DND-41 (cell line): ENCODE measurements at regions not wholly inside any gene's neighbourhood (a gene's known extent, or its start where the extent isn't known, plus 50 kb on each side); places are given as distances from the start of the nearest gene placed in this dataset.

Experiments
- ATAC-seq: fragments of 200-7000 bp; cut with Tn5 transposase; 3 replicates; pipeline ENCODE4 v1.9.1; 2021; ENCODE audit warnings: low read depth; ENCODE audit not compliant: insufficient read depth
- DNase-seq: peaks from one replicate; pipeline ENCODE4 v3.0.0-alpha.2; 2020
- H2AFZ ChIP-seq: 2 replicates; pipeline ENCODE4 v1.6.0; 2012; ENCODE audit warnings: low read depth, low read length
- H3K27ac ChIP-seq: 2 replicates; pipeline ENCODE4 v1.5.1; 2012; ENCODE audit warnings: low read length, inconsistent platforms
- H3K27me3 ChIP-seq: fragments of 200-600 bp; sonication (generic); 2 replicates; pipeline ENCODE4 v1.6.0; 2012; ENCODE audit warnings: low read length, mild to moderate bottlenecking, inconsistent platforms; ENCODE audit not compliant: insufficient read depth, poor library complexity
- H3K36me3 ChIP-seq: 2 replicates; pipeline ENCODE4 v1.5.1; 2012; ENCODE audit warnings: low read length, inconsistent platforms; ENCODE audit not compliant: insufficient read depth
- H3K4me1 ChIP-seq: 2 replicates; pipeline ENCODE4 v1.5.1; 2012; ENCODE audit warnings: mild to moderate bottlenecking, low read length; ENCODE audit not compliant: insufficient read depth
- H3K4me2 ChIP-seq: 2 replicates; pipeline ENCODE4 v1.6.0; 2012; ENCODE audit warnings: mild to moderate bottlenecking, moderate library complexity, low read length, inconsistent platforms; ENCODE audit not compliant: insufficient read depth
- H3K4me3 ChIP-seq, 2 experiments: fragments of 200-600 bp in 1 of 2; shearing (Covaris generic) in 1 of 2; 2 replicates each; pipeline ENCODE4 v1.5.1; 2012 to 2016; ENCODE audit warnings: inconsistent platforms in 2 of 2, low read length in 2 of 2, mild to moderate bottlenecking in 2 of 2, low read depth in 1 of 2, moderate library complexity in 1 of 2
- H3K79me2 ChIP-seq: 2 replicates; pipeline ENCODE4 v1.6.0; 2012; ENCODE audit warnings: low read length, inconsistent platforms; ENCODE audit not compliant: insufficient read depth
- H3K9ac ChIP-seq: 2 replicates; pipeline ENCODE4 v1.6.0; 2012; ENCODE audit warnings: low read depth, mild to moderate bottlenecking, inconsistent platforms, low read length, moderate library complexity
- H3K9me3 ChIP-seq: 2 replicates; pipeline ENCODE4 v1.5.1; 2012; ENCODE audit warnings: low read length, moderate library complexity, mild to moderate bottlenecking, inconsistent platforms; ENCODE audit not compliant: insufficient read depth, severe bottlenecking
- H4K20me1 ChIP-seq: 2 replicates; pipeline ENCODE4 v1.6.0; 2012; ENCODE audit warnings: low read length; ENCODE audit not compliant: insufficient read depth
- CTCF ChIP-seq: IDR thresholded peaks from 2 replicates; pipeline ENCODE4 v1.5.1; 2012; ENCODE audit warnings: borderline replicate concordance, low read length, moderate library complexity, mild to moderate bottlenecking; ENCODE audit not compliant: poor library complexity, severe bottlenecking; ENCODE audit errors: extremely low read depth
- EZH2 ChIP-seq: IDR thresholded peaks from 3 replicates; pipeline ENCODE4 v1.6.1; 2012; ENCODE audit warnings: borderline replicate concordance, low read depth, mild to moderate bottlenecking, moderate library complexity, low read length, inconsistent platforms; ENCODE audit not compliant: severe bottlenecking

GRCh38 chr2:41957431-41957830 is 90.4 kb upstream of the PKDCC start:
- no peak overlapping the region for H3K9ac ChIP-seq
- ATAC-seq, result no peak
- no peaks in the 10 kb centered on the region for H4K20me1 ChIP-seq
- no peak overlapping the region for H3K27ac ChIP-seq
- H3K4me3 ChIP-seq, result no peak overlapping the region
- no peaks in the 10 kb centered on the region for H3K4me1 ChIP-seq
- no peaks in the 10 kb centered on the region for H3K79me2 ChIP-seq
- no peak for DNase-seq
- no peak overlapping the region for H2AFZ ChIP-seq
- peaks cover 23% of the 10 kb centered on the region for H3K27me3 ChIP-seq
- no peaks in the 10 kb centered on the region for H3K36me3 ChIP-seq
- no peaks in the 10 kb centered on the region for H3K9me3 ChIP-seq
- H3K4me2 ChIP-seq, result no peak overlapping the region
- no peak for TF ChIP-seq EZH2
- TF ChIP-seq CTCF, result no peak

- TF ChIP-seq EZH2 (no peak), CTCF (no peak)
- Histone ChIP-seq H3K27me3 (peaks cover 21% of the 10 kb centered on the region), H2AFZ (no peak overlapping the region), H4K20me1 (no peaks in the 10 kb centered on the region), H3K4me2 (no peak overlapping the region), H3K4me1 (no peaks in the 10 kb centered on the region), H3K79me2 (no peaks in the 10 kb centered on the region), H3K9me3 (no peaks in the 10 kb centered on the region), H3K4me3 (no peak overlapping the region), H3K9ac (no peak overlapping the region), H3K36me3 (no peaks in the 10 kb centered on the region), H3K27ac (no peak overlapping the region)
- DNase-seq, result no peak
- no peak for ATAC-seq
These were observed 89.6 kb upstream of the PKDCC start for GRCh38 chr2:41958251-41958650.

- H3K9ac ChIP-seq, result no peak overlapping the region
- no peaks in the 10 kb centered on the region for H4K20me1 ChIP-seq
- H3K27me3 ChIP-seq, result peaks cover 21% of the 10 kb centered on the region
- H3K36me3 ChIP-seq, result no peaks in the 10 kb centered on the region
- H3K9me3 ChIP-seq, result no peaks in the 10 kb centered on the region
- H2AFZ ChIP-seq, result no peak overlapping the region
- no peak for ATAC-seq
- no peak overlapping the region for H3K4me2 ChIP-seq
- no peak for DNase-seq
- no peaks in the 10 kb centered on the region for H3K4me1 ChIP-seq
- no peak overlapping the region for H3K27ac ChIP-seq
- no peaks in the 10 kb centered on the region for H3K79me2 ChIP-seq
- TF ChIP-seq CTCF, result no peak
- no peak for TF ChIP-seq EZH2
- H3K4me3 ChIP-seq, result no peak overlapping the region
These were observed 89.0 kb upstream of the PKDCC start for GRCh38 chr2:41958775-41959174.

GRCh38 chr2:41959760-41960159 is 88.1 kb upstream of the PKDCC start:
- Histone ChIP-seq H3K36me3 (no peaks in the 10 kb centered on the region), H3K4me3 (no peak overlapping the region), H3K79me2 (no peaks in the 10 kb centered on the region), H3K9ac (no peak overlapping the region), H3K27ac (no peak overlapping the region), H4K20me1 (no peaks in the 10 kb centered on the region), H3K4me1 (no peaks in the 10 kb centered on the region), H3K9me3 (no peaks in the 10 kb centered on the region), H3K27me3 (peaks cover 20% of the 10 kb centered on the region), H2AFZ (no peak overlapping the region), H3K4me2 (no peak overlapping the region)
- no peak for TF ChIP-seq EZH2
- TF ChIP-seq CTCF, result no peak
- no peak for DNase-seq
- ATAC-seq, result no peak
